ENCODE measurements at regions not wholly inside any gene's neighbourhood (a gene's known extent, or its start where the extent isn't known, plus 50 kb on each side); places are given as distances from the start of the nearest gene placed in this dataset.
"Not testable (repeated sequence)": the region's sequence is repeated elsewhere in the genome, so short reads cannot be mapped to it uniquely, and the experiment has no call there.

DNA sequence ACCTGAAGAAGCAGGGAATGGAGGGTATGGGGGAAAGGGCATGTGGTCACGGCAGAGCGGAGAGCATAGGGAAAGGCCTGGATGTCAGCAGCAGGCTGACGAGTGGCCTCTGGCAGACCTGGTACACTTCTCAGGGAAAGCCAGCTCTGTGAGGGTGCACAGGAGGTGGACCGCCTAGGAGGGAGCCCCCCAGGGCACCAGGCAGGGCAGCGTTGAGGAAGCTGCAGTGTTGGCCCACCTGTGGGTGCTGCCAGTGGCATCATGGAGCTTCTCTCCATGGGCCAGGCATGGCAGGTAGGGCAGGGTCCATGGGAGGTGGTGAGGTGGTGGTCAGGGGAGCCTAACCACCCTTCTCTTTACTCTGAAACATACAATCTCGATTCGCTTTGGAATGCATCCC is 143.0 kb upstream of the PITX1 start:
- DNase-seq: no peak

DNA sequence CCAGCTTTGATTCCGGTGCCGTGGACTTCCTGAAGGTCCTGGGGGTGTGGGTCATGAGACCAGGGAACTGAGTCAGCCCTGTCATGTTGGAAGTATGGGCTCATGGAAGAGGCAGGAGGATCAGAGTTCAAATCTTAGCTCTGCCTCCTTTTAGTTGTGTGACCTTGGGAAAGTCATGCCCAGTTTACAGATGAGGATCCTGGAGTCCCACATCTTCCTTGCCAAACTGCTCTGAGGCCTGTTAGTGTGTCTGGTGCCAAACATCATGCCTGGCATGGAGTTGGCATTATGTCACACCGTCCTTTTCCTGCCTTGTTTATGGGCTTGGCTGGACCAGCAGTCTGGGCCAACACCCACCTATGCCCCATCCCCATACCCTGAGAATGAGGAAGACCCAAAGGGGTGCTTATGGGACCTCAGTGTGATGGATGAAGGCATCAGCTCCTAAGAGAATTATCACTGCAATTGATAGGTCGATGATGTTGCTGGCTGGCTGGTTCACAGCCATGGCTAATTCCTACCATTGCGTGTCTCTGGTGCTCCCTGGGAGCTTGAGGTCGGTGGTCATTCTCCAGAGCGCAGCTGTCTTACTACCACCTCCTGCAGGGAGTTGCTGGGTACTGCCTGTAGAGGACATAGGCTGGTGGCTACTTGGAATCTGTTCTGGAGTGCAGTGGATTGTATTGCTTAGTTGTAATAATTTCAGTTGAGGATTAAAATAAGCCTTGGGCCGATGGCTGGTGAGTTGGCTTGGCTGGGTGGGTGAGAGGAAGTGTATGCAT is 140.5 kb upstream of the PITX1 start:
- DNase-seq: no peak

DNA sequence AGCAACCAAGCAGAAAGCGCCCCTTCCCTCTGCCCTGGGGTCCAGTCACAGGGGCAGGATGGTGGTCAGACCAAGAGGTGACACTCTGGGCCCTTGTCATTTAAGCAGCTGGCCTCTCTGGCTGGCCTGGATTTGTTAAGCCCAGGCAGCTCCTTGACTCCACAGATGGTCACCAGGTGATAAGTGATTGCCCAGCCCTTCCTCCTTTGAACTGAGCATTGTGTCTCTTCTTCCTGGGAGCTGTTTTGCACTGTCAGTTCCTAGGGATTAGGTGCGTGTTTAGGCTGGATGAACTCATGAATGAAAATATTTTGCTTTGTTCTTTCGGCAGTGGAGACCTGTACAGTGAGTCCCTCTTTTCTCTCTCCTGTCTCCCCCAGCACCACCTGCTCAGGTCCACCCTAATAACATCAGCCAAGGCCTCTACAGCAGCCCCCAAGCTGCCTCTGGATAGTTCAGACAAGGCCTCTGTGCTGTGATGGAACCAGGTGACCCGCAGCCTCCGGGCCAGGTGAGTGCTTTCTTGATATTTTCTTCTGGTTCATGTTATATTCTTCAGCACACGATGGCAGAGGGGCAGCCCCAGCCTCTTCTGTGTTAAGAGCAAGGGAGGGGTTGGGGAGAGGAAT is 139.7 kb upstream of the PITX1 start:
- no peak for DNase-seq

DNA sequence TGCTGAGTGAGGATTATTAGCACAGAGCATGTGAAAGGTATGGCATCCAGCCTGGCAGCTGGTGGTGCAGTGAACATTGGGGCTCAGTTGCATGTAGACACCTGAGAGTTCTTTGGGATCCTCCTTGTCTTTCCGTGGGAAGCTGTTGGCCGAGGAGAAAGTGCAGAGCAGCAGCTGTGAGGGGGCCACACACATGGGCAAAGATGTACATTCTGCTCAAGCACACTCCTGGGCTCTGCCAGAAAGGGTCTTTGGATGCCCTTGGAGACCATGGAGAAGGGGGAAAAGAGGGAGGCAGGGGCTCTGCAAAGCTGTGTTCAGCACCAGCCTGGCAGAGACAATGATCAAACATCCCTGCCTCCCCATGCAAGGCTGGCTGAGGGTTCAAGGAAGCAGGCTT is 138.7 kb upstream of the PITX1 start:
- DNase-seq: no peak

DNA sequence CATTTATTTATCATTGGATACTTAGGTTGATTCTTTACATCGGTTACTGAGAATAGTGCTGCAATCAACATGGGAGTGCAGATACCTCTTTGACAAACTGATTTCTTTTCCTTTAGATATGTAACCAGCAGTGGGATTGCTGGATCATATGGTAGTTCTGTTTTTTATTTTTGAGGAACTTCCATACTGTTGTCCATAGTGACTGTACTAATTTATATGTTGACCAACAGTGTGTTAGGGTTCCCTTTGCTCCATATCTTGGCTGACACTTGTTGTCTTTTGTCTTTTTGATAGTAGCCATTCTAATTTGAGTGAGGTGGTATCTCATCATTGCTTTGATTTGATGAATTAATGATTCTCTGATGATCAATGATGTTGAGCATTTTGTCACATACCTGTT is 137.3 kb upstream of the PITX1 start:
- DNase-seq: no peak

DNA sequence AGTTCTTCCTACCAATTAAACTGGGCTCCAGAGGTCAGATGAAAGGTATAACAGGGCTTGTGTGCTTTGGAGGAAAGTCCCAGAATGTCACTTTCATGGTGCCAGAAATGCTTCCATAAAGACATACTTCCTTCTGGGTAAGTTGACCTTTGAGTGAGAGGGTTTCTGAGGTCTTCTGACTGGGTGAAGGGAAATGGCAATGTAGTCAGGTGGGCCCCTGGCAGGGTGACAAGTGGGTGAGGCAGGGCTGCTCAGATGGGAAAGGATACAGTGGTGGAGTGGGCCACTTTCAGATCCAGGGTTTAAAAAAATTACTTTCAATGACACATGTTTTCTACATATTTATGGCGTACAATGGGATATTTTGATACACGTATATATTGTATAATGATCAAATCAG is 136.5 kb upstream of the PITX1 start:
- DNase-seq: no peak

DNA sequence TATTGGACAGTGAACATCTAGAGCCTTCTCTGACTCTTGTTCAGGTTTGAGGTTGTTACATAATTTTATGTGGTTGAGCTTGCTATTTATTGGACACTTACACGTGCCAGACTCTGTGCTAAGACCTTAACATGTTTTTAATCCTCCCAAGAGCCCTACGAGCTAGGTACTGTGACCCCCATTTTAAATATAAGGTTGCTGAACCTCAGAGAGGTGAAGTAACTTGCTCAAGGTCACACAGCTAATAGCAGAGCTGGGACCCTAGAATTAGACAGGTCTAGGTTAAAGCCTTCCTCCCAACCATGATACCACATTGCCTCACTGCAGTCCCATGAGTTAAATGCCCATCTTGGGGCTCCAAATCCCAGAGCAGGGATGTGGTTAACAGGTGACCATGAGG is 135.7 kb upstream of the PITX1 start:
- no peak for DNase-seq

DNA sequence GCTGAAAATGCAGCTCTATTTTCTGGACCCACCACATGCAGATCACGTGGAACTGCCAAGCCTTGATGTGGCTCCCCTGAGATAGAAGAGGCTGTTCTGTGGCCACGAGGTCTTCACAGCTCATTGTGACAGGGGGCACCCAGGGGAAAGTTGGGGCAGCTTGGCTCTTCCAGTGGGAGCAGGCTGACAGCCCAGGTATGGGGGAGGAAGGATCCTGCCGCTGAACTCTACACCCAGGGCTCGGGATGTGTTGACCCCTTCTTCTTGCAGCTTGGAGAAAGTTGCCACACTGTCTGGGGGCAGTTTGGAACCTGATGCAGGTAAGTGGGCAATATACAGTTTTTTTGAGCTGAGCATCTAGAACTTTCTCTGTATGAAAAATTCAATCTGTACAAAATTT is 133.6 kb upstream of the PITX1 start:
- no peak for DNase-seq

DNA sequence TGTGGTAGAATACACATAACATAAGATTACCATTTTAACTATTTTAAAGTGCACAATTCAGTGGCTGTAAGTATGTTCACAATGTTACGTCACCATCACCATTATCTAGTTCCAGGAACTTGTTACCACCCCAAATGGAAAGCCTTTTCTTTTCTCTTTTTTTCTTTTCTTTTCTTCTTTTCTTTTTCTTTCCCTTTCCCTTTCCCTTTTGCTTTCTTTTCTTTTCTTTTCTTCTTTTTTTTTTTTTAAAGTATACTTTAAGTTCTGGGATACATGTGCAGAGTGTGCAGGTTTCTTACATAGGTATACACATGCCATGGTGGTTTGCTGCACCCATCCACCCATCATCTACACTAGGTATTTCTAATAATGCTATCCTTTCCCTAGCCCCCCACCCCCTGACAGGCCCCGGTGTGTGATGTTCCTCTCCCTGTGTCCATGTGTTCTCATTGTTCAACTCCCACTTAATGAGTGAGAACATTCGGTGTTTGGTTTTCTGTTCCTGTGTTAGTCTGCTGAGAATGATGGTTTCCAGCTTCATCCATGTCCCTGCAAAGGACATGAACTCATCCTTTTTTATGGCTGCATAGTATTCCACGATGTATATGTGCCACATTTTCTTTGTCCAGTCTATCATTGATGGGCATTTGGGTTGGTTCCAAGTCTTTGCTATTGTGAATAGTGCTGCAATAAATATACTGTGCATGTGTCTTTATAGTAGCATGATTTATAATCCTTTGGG is 131.0 kb upstream of the PITX1 start:
- DNase-seq: not testable (repeated sequence)

DNA sequence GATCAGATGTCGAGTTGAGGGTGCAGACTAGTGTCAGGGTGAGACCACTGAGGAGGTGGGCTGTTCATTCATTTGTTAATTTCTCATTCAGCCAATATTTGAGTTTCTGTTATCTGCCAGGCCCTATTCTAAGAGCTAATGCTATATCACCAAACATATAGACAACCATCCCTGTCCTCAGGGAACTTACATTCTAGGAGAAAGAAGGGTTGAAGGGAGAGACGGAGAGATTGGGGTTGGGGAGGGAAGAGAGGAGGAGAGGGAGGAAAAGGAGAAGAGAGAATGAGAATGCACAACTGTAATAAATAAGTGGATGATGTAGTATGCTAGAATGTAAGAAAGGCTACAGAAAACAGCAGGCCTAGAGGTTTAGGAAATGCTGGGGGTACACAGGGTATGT is 129.9 kb upstream of the PITX1 start:
- no peak for DNase-seq

DNA sequence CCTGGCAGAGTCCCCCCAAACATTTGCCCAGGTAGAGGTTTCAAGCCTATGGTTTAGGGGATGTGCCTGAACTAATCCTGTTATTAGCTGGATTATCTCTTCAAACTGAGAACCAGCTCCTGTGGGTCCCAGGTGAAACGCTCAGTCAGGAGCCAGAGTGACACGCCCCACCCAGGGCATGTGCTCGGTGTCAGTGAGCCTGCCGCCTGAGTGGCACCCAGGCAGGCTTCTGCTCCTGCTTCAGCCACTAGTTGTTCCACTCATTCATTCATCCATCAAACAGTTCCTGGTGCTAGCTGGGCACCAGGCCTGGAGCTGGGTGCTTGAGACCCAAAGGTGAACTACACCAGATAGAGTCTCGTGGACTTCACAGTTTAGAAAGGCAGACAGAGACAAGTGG is 129.4 kb upstream of the PITX1 start:
- no peak for DNase-seq

DNA sequence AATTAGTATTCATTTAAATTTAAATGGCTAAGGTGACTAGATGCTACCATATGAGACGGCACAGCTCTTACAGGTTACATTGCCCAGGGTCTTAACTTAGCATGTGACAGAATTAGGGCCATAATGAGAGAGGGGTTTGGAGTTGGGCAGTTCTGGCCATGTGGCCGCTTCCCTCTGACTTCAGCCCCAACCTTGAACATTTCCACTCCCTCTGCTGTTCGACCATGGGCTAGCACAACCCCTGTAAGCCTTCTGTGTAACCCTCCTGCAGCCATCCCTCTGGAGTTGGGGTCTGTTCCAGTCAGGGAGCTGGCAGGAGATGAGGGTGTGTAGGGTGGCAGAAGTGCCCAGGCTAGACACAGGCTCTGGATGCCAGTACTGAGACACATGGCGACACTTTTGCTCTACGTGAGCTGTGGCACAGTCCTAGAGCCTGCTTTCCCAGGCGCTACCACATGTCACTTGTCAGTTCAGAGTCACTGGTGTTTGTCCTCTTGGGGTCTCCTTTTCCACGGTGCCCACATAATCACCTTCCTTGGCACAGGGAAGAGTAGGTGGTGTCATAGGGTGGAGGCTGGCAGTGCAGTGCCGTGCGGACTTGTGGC is 128.7 kb upstream of the PITX1 start:
- no peak for DNase-seq

DNA sequence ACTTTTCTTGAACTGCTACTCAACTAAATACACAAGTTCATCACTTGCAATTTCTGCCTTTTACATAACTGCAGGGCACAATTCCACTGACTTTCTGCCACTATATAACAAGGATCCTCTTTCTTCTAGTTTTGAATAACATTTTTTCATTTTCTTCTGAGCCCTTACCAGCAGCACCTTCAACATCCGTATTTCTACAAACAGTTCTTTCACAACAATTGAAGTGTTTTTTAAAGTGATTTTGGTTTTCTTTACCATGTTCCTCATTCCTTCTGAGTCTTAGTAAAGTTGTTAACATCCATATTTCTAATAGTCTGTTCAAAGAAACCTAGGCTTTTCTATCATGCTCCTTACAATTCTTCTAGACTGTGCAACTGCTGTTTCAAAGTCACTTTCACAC is 127.2 kb upstream of the PITX1 start:
- DNase-seq: no peak

DNA sequence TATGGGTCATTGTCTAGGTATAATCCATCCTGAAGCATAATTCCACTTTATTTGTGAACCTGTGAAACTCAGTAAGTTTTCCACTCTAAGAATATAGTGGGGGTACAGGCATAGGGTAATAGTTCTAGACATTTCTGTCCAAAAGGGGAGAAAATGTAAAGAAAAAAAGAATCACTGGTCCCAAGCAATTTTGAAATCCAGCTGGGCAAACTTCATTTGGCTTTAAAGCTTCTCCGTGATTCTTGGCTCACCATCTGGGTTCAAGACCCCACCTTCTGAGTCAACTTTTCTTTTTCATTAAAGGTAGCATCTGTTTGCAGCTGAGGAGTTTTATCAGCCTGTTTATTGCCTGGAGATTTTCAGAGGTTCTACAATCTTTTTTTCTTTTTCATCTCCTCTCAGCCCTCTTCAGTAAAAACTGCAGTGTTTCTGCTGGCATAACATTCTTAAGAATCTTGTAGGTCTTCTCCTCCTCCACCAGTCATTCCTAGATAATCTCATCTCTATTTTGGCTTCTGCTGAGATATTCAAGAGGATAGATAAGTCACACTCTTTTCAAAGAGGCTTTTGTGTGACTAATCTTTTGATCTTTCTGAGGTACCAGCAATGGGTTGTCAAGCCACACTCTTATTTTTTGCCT is 126.1 kb upstream of the PITX1 start:
- no peak for DNase-seq

DNA sequence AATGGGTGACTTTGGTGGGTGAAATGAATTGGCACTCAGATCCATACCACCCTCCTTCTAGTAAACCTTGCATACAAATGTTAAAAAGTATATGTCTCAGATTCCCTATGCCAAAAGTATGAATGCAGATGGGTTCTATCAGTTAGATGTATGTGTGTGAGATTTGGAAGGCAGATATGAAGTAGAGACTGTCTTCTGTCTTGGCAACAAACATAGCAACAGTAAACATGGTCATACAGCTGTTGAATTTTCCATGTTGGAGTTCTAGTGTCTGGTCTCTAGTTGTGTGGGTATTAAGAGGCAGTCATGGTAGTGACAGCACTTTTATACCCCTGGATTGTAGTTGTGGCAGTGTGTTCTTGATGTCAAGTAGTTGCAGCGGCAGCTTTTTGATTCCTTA is 125.6 kb upstream of the PITX1 start:
- DNase-seq: no peak

DNA sequence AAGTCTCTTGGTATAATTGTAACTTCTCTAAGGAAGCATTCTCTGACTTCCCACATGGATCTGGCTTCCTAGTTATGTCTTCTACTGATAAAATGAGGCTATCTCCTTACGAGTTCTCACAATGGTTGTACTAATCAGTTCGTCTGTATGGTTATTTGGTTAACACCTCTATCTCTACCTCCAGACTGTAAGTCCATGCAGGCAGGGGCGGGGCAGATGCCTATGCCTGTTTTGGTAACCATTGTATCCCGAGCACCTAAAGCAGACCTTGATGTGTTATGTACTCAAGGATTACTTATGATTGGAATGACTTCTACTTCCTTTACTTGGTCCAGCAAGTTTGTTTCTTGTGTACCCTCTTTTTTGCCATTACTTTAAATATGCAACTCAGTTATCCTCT is 125.0 kb upstream of the PITX1 start:
- DNase-seq: no peak

DNA sequence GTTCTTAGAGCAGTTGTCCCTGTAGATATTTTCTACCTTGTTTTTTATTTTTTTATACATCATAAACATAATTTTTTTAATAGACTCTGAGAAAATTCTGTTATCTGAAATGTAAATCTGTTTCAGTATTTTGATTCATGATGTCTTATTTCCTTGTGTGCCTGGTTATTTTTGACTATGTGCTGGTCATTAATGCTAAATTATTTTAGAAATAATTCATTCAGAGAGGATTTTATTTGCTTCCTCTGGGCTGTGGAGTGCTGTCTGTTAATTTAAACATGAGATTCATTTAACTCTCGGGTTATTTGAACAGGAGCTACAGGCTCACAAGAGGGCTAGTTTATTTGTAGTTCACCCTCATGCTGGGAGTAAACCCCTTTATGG is 124.3 kb upstream of the PITX1 start:
- DNase-seq: no peak

DNA sequence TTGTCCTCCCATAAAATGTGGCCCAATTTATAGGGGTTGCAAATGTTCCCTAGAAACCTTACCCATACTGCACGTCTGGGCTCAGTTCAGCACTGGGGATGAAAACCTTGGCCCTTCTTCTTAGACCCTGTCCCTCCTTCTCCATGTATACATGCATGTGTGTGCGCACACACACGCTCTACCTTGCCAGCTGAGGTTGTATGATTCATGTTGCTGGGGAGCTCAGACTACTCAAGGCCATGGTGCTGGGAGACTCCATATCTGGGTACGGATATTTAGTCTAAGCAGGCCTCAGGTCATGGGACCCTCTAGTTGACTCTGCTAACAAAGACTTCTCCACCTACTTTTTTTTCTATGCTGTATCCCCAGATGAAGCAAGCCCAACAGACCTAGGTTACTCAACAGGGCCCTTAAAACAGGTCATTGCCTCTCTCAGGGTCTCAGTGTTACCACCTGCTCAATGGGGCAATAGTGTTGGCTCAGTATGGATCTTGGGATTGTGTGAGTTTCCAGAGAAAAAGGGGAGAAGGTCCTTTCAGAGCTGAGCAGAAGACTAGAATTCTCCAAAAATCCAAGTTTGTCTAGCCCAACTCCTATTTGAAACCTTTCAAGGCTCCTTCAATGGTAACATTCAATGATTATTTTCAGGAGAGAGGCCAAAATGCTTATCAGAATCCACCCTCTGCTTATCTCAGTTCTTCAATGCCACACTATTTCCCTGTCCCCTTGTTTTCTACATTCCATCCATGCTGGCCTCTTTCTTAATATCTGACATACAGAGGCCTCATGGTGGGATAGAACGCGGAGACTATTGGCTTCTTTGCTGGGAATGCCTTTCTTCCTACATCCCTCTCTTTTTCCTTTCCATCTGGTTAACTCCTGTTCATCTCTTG is 123.6 kb upstream of the PITX1 start:
- no peak for DNase-seq

DNA sequence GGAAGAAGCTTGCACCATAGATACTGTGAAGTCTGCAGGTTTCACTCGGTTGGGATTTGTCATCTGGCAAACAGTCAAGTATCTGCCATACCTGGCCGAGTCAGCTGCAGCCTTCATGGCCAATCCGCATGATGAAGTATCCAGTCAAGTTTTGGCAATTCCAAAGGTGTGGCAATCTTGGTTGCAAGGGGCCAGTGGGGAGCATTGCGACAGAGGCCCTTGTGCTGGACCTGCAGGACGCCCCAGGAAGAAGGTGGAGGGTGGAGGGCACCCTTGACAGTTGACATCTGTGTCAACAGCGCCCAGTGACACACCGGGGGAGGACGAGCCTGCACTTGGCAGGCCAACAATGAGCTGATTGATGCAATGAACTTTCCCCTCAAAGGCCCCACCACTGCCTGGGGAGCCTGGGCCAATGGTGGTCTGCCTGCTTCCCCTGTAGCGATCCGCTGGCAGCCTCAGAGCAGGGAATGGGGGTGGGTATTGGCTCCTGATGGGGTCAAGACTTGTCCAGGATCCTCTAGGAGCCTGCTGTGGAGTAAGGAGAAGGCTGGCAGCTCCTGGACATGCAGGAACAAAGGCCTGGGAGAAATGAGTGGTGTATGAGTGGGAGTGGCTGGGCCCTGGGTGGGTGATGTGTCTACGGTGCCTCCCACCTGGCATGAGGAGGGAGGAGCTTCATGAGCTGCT is 122.8 kb upstream of the PITX1 start:
- DNase-seq: no peak

DNA sequence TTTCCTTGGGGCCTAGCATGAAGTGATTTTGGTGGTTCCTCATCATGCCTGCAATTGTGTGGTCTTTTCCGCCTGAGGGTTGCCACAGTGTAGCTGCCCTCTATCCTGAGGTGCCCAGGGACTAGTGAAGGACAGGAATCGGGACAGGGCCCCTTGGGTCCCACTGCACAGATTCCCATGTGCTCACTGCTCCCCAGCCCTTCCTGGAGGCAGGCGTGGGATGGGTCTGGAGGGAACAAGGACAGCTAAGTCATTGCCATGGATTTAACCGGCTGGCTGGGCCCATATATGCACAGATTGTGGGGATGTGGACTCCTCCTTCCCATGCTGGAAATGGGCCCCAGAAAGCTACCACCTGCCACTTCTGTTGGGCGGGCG is 122.3 kb upstream of the PITX1 start:
- DNase-seq: no peak

DNA sequence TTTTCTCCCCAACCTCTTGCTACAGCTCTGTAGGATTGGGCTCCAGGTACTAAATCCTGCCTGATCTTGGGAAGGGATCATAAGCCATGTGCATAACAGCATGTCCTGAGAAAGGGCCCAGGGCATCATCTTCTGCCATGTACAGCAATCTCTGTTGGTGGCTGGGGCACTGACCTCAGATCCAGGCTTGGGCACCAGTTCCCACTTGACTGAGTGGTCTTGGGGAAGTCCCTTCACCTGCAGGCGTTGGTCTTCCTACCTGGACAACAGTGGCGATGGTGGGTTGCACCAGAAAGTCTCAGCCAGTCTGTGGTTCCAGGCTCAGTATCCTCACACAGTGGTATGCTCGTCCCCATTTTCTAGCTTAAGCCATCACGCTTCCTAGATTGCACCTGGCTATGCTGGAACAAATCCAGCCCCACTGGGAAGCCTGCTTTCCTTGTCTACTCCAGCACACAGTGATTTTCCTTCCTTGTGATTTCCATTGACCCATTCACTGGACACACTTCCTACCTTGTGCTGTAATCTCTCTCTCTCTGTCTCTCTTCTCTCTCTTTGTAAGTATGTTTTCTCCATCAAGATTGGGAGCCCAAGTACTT is 121.7 kb upstream of the PITX1 start:
- no peak for DNase-seq
